CD4-positive, alpha-beta T cell treated with Interleukin-12 subunit alpha and Interleukin-12 subunit beta, for 1 hour (primary cell): ENCODE measurements at regions not wholly inside any gene's neighbourhood (a gene's known extent, or its start where the extent isn't known, plus 50 kb on each side); places are given as distances from the start of the nearest gene placed in this dataset.

Experiments
- DNase-seq: peaks from one replicate; pipeline ENCODE4 v3.0.0-alpha.2; 2020

DNA sequence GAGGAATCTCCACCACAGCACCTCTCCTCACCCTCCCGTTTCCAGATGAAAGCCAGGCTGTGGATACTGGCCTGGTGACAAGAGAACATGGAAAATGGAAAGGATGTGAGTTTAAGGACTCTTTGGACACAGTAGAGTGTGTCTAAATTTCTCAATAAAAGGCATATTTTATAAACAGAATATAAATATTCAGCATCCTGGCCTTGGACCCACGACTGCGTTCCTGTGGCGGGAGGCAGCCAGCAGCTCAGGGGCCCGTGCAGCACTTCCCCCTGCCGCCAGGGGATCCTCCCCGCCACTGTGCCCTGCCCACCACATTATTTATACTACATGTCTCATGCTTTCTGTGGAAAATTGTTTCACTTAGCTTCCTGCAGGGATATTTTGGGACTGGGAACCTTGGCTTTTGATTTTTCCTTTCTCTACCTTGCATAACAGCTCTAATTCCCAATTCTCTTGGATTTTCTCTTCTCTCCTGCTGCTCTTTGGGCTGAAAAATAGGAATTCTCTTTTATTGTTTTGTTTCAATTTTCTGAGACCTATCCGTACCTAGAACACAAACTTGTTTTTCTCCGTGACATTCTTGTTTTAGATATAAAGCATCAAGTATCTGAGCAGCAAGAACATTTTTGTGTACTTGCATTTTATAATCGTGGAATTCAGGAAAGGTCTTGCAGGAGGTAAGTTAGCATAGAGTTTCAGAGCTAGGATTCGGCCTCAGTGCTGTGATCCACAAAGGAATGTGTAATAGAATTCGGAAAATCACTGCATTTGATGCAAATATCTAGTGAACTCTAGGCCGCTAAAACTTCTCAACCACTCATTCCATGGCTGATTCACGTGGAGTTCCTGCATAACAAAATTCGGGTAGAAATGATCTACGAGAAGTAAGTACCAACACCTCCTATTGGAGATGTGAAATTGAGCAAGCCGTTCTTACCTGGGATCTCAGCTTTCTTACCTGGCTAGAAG is 107.7 kb upstream of the SPATA13 start:
- no peak for DNase-seq

DNA sequence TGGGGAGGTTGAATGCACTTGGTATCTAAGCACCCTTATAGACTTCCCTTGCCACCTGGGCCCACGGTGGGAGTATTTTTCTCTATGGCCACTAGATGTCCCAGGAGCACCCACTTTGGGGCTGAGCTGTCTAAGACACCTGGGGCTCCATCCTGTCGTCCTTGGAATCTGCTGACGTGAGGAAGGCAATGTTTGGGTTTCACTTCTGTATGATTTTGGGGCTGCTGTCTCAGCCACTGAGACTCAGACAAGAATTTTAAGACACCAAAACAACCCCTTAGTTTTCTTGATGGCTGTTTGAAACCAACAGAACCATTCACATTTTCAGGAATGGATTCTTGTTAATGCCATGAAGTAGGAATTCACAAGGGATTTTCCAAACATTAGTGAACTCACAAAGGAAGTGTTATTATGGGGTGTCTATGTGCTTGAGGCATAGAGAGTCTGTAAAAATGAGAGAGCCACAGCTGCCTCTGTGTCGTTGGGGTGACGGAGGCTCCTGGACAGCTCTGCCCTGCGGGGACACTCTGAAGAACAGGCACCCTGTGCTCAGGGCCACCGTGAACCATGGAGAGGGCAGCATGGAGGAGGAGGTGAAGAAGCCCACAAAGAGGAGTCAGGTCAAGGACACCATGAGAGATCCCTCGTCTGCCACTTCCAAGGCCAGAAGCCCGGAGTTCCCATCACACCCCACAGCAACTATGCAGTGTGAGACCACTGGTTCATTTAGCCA is 106.8 kb upstream of the SPATA13 start:
- peak; percentile 68 for DNase-seq

DNA sequence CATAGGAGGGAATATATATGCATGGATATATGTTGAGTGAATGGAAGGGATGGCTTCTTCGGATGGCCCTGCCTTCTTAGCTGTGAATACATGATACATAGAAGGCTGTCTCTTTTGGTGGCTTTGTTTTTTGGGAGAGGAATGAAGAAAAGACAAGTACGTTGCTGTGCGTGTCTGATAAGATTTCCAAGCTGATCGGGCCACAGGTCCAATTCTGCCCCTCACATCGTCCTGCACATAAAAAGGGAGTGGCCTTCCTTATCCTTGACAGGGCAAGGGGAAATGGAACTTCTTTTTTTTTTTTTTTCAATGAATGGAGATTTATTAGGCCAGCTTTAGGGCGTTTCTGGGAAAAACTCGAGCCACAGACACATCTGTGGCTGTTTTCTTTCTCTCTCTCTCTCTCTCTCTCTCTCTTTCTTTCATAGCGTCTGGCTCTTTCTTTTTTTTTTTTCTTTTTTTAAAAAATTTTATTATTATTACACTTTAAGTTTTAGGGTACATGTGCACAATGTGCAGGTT is 103.8 kb upstream of the SPATA13 start:
- DNase-seq: no peak

DNA sequence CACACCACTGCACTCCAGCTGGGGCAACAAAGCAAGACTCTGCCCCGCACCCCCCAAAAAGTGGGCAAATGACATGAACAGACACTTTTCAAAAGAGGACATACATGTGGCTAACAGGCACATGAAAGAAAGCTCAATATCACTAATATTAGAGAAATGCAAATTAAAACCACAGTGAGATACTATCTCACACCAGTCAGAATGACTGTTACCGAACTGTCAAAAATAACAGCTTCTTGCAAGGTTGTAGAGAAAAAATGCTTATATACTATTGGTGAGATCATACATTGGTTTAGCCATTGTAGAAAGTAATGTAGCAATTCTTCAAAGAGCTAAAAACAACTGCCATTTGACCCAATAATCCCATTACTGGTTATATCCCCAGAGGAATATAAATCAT is 99.5 kb upstream of the SPATA13 start:
- no peak for DNase-seq

DNA sequence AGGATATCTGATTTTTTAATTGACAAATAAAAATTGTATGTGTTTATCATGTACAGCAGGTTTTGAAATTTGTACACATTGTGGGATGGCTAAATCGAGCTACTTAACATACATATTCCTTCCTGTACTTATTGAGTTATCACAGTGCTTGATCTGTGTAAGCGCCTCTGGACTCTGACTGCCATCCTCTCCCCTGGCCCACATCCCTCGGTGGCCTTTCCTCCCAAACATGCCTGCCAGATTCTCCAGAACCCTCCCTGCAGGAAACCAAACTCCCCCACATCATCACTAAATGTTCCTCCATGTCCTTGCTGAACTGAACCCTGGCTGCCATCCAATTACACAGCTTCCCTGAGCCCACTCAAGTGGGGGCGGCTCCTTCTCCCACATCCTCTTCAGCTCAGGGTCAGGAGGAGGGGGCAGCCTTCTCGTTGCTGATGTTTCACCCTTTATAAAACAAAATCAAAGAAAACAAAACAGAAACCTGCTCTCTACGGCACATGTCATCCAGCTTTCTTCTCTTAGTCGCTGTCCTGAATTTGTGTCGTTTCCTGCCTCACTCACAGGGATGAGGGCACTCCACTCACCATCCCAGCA is 97.1 kb upstream of the SPATA13 start:
- DNase-seq: no peak

DNA sequence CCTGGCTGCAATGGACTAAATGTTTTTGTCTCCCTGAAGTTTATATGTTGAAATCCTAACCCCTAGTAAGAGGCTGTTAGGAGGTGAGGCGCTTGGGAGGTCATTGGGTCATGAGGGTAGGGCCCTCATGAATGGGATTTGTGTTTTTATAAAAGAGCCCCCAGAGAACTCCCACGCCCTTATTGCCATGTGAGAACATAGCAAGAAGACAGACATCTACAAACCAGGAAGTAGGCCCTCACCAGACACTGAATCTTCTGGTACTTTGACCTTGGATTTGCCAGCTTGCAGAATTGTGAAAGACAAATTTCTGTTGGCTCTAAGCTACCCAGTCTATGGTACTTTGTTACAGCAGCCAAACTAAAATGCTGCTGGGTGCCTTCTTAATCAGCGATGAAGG is 96.1 kb upstream of the SPATA13 start:
- no peak for DNase-seq

DNA sequence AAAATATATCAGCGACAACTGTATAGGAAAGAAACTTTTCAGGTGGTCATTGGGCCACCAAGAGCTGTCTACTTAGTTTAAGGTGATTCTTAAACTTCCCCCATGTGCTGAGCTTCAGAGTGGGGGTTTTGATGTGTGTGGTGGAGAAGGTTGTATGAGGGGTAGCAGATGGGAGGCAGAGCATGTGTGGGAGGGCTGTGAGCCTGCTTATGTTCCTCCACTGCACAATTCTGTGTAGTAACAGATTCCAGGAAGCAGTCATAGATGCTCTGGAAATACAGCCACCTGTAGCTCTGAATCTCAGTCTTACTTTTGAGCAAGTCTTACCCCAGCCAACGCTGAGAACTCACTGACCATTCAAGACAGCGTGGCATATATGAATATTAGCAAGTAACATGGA is 95.3 kb upstream of the SPATA13 start:
- DNase-seq: no peak

DNA sequence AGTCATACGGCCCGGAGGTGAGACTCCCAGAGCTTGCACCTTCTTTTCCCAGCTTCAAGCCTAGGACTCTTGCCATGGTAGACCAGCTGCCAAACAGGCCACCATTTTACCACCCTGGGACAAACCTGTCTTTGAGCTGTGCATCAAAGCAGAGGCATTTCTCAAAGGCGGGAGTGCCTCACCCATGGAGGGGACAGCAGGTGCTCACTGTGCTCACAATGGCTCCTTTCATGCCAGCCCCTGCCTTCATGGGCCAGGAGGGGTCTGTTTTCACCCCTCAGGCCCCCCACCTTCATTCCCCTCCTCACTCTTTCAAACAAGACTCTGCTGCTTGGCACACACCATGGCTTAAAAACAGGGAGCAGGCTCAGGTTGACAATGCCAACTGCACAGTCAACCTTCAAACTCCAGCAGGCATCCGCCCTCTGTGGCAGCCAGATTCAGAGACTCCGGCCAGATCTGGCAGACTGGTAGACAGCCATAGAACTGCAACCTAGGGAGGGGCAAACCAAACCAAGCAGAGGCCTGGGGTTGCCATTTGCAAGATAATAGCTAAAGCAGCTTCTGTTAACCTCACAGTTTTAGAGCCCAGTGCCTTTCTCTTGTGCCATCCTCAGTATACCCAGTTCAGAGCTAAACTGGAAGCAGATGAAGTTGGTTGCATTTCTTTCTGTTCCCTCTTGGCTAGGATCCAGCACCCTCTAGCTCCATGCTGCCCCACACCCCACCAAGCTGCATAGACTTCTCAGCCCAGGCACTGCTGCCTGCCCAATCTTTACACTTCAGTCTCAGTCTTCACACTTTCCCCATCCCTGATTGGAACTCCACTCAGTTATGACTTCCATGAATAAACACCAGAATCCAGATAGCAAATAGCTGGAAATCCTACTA is 93.9 kb upstream of the SPATA13 start:
- no peak for DNase-seq

DNA sequence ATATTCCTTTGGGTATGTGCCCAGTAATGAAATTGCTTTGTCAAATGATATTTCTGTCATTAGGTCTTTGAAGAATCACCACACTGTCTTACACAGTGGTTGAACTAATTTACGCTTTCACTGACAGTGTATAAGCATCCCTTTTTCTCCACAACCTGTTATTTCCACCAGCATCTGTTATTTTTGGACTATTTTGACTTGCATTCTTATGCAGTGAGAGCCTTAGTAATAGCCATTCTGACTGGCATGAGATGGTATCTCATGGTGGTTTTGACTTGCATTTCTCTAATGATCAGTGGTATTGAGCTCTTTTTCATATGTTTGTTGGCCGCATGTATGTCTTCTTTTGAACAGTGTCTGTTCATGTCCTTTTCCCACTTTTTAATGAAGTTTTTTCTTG is 92.0 kb upstream of the SPATA13 start:
- no peak for DNase-seq

DNA sequence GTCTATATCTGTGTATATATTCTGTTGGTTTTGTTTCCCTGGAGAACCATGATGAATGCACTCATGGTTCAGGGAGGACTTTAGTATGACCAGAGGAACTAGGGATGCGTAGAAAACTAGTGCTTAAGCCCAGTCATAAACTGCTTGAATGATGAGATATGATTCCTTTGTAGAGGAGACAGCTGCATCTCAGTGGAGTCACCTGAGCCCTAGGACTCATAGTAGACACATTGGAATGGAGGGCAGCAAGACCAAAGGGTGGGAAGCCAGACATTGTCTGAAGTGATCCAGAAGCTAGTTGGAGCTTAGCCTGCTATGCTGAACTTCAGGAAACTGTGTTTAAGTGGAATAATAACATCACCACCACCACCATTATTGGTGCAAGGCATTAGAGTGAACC is 89.5 kb upstream of the SPATA13 start:
- DNase-seq: no peak

DNA sequence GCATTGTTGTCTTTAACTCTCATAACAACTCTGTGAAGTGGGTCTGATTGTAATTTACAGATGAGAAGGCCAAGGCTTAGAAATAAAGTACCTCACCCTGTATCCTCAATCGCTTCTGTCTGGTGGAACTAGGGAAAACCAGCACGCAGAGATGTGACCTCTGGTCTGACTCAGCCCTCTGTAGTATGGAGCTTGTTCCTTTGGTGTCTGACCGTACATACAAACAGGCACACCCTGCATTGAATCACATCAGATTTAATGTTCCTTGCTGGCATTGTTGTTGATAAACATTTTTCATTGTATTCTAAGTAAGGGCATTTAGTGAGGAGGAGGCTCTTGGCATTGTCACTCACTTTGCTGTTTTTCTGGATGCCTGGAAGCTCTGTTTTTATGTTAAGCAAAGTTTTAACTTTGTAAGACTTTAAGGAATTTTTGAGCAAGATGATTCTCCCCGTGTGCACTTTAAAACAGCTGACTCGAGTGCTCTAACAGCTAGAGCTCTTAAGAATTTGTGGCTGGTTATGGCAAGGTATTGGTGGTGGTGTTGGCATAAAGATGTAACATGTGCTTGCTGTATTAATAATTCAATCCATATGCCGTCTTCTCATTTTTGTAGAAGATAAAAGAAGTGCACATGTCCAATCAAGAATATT is 89.0 kb upstream of the SPATA13 start:
- no peak for DNase-seq

DNA sequence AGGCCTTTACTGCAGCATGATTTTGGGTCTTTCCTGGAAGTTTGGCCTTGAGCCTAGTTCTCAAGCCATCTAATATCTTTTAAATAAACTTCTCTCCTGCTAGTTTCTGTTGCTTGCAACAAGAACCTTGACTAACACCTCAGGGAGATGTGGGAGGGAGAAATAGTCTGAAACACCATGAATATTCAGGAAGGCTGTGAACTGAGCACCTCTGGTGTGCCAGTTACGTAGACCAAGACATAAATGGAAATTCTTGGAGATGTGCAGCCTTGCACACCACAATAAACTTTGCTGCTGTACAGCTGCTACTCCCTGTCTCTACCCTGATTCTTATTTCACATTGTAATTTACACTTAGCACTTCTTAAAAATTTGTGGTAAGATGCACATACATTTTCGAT is 86.9 kb upstream of the SPATA13 start:
- DNase-seq: no peak

DNA sequence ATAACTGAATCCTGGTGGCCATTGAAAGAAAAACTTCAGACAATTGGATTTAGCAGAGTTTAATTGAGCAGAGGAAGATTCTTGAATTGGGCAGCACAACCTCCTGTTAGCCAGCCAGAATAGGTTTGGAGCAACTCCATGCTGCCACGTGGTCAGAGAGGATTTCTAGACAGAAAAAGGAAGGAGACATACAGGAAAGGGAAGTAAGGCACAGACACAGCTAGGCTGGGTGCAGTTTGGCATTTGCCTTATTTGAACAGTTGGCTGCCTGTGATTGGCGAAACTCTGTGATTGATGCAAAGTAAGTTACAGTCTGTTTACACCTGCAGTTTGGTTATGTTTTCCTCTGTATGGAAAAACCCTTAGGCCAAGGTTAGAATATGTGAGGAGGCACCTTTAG is 85.8 kb upstream of the SPATA13 start:
- no peak for DNase-seq

DNA sequence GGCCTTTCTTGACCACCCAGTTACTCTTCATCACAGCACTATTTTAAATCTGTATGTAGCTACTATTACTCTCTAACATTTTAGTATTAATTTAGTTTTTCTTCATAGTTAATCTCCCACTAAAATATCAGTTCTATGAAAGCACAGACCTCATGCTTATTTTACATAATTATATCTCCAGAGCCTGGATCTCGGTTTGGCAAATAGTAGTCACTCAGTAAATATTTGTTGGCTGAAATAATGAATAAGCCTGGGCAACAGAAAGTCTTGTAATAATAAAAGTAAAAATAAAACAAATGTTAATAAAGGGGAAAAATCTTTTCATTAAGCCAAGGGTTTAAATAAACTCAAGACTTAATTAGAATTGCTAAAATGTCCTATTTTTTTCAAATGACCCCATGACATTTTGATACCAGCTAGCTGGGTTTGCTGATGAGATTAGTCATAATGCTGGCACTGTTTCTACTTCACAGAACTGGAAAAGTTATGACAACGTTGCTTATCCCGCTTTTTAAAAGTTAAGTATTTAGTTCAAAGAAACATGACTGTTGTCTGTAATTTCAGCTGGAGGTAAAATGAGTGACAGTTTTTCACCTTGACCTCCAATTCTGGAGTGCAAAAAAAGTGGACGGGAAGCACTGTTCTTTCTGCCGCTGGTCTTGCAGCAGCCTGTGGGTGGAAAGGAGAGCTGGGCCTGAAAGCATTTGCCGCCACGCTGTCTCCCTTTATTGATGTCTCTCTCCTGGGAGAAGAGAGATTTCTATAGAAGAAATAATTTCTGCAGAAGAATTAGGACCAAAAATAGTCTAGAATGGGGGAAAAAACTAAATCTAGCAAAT is 85.2 kb upstream of the SPATA13 start:
- no peak for DNase-seq

DNA sequence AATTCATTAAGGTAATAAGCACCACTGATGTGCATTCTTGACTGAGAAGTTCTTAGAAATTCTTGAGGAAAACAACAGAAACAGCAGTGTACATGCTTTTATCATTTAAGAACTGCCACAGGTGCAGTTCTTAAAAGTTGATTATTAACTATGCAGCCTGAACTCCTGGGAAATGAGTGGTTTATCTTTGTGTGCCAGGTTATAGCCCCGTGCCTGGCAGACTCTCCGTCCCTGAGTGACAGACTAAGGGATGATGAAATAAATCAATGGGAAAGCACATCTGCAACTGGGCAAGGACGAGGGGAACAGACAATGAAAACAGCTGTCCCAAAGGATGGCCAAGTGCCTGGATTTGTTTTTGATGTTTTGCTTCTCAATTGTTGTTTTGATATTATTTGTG is 84.4 kb upstream of the SPATA13 start:
- no peak for DNase-seq

DNA sequence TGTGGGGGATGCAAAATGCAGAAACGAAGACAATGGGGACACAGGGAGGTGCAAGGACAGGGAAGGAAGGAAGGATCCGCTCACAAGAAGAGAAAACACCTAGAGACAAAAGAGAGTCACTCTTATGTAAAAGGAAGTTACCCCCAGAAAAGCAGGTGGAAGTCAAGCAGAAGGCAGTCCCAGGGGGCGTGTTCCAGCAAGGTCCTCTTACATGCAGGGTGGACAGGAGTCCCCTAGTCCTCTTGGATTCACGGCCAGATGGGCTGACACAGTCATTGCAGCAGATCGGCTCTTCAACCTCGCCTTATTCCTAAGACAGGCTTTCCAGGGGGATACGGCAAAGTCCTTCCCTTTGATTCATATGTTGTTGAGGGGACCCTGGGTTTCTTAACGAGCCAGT is 83.9 kb upstream of the SPATA13 start:
- DNase-seq: no peak

DNA sequence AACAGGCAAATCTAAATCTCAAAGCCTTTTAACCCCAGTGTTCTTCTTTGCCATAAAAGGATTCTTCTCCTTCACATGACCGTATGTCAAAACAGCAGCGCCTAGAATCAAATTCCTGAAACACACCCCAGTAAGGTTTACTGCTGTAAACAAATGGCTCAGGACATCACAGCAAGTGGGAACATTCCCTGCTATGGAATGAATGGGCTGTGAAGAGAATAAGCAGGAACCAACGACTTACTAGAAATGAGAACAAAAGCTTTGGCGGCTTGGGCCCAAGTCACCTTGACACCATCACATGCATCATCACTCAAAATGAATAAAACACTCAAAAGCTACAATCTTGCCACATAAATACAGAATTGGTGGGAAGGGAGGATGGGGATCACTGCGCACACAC is 80.4 kb upstream of the SPATA13 start:
- no peak for DNase-seq

DNA sequence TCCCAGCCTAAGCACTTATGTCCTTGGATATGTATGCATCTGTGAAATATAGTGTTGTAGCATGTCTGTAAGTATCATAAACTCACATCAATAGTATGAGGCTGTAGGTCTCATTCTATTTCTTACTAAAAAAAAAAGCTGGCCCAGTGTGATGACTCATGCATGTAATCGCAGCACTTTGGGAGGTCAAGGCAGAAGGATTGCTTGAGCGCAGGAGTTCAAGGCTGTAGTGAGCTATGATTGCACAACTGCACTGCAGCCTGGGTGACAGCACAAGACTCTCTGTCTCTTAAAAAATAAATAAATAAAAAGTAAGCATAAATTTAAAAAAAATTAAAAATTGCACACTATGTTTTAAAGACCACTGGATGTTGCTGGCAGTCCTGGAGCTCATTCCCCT is 79.1 kb upstream of the SPATA13 start:
- no peak for DNase-seq

DNA sequence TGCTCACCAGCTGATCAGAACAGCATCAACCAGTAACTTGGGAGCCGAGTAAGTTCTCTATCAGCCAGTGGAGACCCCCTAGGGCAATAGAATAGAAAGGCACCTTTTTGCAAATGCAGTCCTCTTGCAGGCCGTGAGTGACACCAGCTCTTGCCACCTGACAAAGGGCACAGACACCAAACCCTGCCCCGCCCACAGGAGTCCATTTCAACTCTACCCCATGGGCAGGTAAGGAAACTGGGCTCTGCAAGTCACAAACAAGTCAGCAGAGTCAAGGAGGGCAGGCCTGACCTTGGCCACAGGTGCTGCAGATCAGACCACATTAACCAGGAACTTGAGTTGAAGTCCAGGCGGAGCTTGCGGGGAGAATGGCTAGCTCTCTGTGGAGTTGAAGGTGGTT is 77.4 kb upstream of the SPATA13 start:
- DNase-seq: no peak

DNA sequence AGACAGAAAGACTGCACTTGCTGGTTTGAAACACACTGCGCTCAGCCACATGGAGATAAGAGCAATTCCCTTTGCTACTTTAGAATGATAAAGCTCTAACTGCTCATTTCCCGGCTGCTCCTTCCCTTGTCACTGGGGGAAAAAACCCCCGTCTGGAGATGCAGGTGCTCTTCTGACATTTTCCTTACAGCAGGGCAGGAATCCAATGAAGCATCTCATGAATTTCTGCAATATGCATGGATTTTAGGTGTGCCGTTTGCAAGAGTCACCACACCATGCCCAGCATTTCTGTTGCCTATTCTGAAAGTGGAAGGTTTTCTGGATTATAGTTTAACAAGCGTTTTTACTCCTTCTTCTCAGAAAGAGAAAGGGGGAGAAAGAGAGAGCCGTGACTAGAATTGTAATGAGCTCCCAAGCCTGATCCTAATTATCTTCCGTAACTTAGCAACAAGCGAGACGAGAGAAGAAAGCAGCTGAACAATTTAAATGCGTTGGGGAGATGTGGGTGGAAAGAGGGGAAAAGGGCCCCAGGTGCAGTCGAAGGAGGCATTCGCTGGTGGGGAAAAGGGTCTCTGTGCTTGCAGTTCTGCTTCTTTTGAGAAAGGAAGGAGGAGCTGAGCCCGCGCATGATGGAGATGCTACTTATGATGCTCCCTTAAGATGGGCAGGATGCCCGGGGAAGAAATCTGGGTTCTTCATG is 76.6 kb upstream of the SPATA13 start:
- DNase-seq: no peak
